ENCODE measurements at regions not wholly inside any gene's neighbourhood (a gene's known extent, or its start where the extent isn't known, plus 50 kb on each side); places are given as distances from the start of the nearest gene placed in this dataset.

GRCh38 chr18:10020171-10020570, 106.4 kb downstream of the VAPA start:
- no peaks in the 10 kb centered on the region for H3K27me3 ChIP-seq (ENCODE audit: control insufficient read depth, insufficient read depth, low read length)
- DNase-seq: no peak
- WGBS (ENCODE audit: insufficient coverage, low lambda C conversion rate): 100% methylated on average over 2 of the region's 6 CpGs
- no peak overlapping the region for H3K27ac ChIP-seq (ENCODE audit: low read length)
- H3K4me3 ChIP-seq (ENCODE audit: low read length): no peak overlapping the region
- H3K36me3 ChIP-seq (ENCODE audit: control insufficient read depth, insufficient read depth, low read length): no peaks in the 10 kb centered on the region
- no peaks in the 10 kb centered on the region for H3K4me1 ChIP-seq (ENCODE audit: control insufficient read depth, insufficient read depth, low read length)
- H3K9me3 ChIP-seq (ENCODE audit: control insufficient read depth, low read depth, low read length): no peaks in the 10 kb centered on the region

DNA sequence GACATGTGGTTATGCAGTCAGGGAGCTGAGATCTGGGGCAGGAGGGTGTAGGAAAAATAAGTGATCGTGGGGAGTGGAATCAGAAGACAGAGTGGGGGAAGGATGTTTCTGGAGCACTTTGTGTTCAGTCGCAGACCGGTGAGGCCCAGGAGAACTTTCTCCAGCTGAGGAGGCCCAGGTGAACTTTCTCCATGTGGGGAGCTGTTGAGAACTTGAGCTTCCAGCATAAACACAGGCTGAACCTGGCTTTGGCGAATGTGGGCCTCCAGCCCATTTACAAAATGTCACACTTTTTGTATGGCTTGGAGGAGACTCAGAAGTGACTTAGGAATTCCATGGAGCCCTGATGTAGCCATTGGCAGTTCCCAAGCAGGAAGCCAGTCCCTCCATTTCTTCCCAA, 108.5 kb downstream of the VAPA start:
- Histone ChIP-seq H3K27ac (ENCODE audit: low read length) (no peak overlapping the region), H3K9me3 (ENCODE audit: control insufficient read depth, low read depth, low read length) (no peaks in the 10 kb centered on the region), H3K27me3 (ENCODE audit: control insufficient read depth, insufficient read depth, low read length) (no peaks in the 10 kb centered on the region), H3K36me3 (ENCODE audit: control insufficient read depth, insufficient read depth, low read length) (no peaks in the 10 kb centered on the region), H3K4me1 (ENCODE audit: control insufficient read depth, insufficient read depth, low read length) (no peaks in the 10 kb centered on the region), H3K4me3 (ENCODE audit: low read length) (no peak overlapping the region)
- no CpG with 5 or more reads among the region's 4 CpGs for WGBS (ENCODE audit: insufficient coverage, low lambda C conversion rate)
- no peak for DNase-seq

DNA sequence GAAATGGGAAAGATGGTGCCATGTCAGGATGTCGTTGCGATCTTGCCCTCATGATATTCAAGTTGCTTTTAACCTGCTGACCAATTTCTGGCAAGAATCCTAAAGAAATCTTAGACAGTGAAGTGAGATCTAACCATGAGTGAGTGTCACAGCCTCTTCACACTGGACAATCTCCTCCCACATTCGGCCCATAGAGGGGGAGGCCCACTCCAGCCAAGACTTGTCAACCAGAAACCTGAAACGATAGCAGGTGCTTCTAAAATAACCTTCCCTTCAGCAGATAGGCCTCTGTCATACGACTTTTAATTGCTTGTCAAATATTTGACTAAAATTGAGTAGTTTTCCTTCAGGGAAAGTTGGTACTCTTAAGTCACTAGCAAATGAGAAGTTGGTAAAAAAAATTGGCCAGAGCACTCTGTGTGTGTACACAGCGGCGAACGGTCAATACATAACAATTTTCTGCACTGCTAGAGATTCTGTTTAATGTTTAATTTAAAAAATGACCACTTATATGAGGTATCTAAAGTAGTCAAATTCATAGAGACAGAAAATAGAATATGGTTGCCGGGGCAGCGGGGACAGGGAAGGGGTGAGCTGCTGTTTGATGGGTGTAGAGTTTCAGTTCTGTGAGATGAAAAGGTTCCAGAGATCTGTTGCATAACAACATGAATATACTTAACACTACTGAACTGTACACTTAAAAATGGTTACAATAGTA, 110.2 kb downstream of the VAPA start:
- DNase-seq: no peak
- Histone ChIP-seq H3K4me3 (ENCODE audit: low read length) (no peak overlapping the region), H3K9me3 (ENCODE audit: control insufficient read depth, low read depth, low read length) (no peaks in the 10 kb centered on the region), H3K36me3 (ENCODE audit: control insufficient read depth, insufficient read depth, low read length) (no peaks in the 10 kb centered on the region), H3K27ac (ENCODE audit: low read length) (no peak overlapping the region), H3K4me1 (ENCODE audit: control insufficient read depth, insufficient read depth, low read length) (no peaks in the 10 kb centered on the region), H3K27me3 (ENCODE audit: control insufficient read depth, insufficient read depth, low read length) (no peaks in the 10 kb centered on the region)
- 50% methylated on average over 2 of the region's 10 CpGs for WGBS (ENCODE audit: insufficient coverage, low lambda C conversion rate)

DNA sequence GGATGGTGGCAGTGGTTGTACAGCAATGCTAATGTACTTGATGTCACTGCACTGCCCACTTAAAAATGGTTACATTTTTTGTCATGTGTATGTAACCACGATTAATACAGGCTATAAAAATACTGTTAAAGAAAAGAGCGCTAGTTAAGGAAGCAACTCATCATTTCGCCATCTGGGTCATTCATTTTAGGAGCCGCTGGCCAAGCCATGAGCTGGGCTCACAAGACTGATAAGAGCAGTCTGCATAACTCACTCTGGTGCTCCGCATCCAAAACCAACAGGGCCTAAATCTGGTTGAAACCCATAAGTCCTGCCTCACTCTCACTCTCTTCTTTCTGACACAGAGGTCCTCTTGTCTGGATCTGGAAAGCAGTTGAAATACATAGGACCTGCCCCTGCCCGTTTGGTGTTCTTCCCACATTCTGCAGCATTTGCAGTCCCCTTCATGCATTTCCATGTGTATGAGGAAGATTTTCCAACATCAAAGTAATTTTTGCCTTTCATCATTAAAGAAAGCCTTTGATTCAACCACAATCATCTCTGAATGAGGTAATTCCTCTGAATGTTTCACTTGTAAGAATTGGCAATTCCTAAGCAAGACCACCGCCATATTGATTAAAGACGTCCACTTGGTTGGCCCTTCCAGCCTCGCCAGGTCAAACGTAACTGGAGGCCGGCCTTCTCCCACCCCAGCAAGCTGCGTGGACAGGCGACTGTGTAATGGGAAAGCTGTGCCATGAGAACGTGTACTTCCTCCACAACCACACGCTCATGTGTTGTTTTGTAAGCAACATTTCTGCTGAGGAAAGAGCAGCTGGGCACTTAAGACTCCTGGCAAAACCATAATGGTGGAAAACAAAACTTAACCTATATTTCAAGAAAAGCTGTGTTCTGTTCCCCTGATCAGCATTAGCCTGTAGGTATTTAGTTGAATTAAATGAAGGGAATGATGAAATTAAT, 112.2 kb downstream of the VAPA start:
- DNase-seq: no peak
- WGBS (ENCODE audit: insufficient coverage, low lambda C conversion rate): 100% methylated on average over 1 of the region's 15 CpGs
- no peaks in the 10 kb centered on the region for H3K27me3 ChIP-seq (ENCODE audit: control insufficient read depth, insufficient read depth, low read length)
- H3K9me3 ChIP-seq (ENCODE audit: control insufficient read depth, low read depth, low read length): no peaks in the 10 kb centered on the region
- H3K4me3 ChIP-seq (ENCODE audit: low read length): no peak overlapping the region
- no peak overlapping the region for H3K27ac ChIP-seq (ENCODE audit: low read length)
- H3K4me1 ChIP-seq (ENCODE audit: control insufficient read depth, insufficient read depth, low read length): no peaks in the 10 kb centered on the region
- no peaks in the 10 kb centered on the region for H3K36me3 ChIP-seq (ENCODE audit: control insufficient read depth, insufficient read depth, low read length)

DNA sequence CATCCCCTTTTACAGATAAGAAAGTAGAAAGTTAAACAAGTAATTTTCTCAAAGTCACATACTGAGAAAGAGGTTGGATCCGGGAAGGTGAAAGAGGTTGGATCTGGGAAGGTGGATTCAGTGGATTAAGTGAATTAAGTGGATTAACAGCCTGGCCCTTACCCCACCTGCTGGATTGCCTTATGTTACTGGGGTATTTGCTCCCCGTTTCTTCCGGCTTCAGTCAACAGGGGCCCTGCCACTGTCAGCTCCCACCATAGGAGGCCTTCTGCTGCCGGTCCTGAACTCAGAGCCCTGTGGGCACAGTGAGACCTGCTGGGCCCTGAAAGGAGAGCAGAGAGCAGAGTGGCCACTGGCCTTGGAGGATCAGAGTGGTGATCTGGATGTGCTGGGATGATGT, 113.2 kb downstream of the VAPA start:
- H3K27me3 ChIP-seq (ENCODE audit: control insufficient read depth, insufficient read depth, low read length): no peaks in the 10 kb centered on the region
- no CpG with 5 or more reads among the region's 4 CpGs for WGBS (ENCODE audit: insufficient coverage, low lambda C conversion rate)
- no peak for DNase-seq
- H3K4me1 ChIP-seq (ENCODE audit: control insufficient read depth, insufficient read depth, low read length): no peaks in the 10 kb centered on the region
- no peak overlapping the region for H3K4me3 ChIP-seq (ENCODE audit: low read length)
- no peak overlapping the region for H3K27ac ChIP-seq (ENCODE audit: low read length)
- H3K36me3 ChIP-seq (ENCODE audit: control insufficient read depth, insufficient read depth, low read length): no peaks in the 10 kb centered on the region
- no peaks in the 10 kb centered on the region for H3K9me3 ChIP-seq (ENCODE audit: control insufficient read depth, low read depth, low read length)

DNA sequence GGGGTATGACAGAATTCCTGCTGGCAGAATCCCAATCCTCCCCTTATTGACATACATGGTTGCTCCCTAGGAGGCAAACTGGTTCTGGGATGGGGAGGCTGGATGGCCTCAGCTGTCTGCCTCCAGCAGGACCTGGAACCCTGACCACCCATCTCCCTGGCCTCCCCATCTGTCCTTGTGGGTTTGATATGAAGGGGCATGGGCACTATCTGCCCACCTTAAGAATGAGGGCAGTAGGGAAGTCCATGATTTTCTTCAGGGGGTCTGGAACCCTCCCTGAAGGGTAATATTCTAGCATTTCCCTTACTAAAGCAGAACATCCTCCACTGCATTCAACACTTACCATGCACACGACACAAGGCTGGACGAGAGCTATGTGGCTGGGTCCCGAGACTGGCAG, 113.6 kb downstream of the VAPA start:
- no peaks in the 10 kb centered on the region for H3K4me1 ChIP-seq (ENCODE audit: control insufficient read depth, insufficient read depth, low read length)
- no peak for DNase-seq
- H3K27ac ChIP-seq (ENCODE audit: low read length): no peak overlapping the region
- no peaks in the 10 kb centered on the region for H3K36me3 ChIP-seq (ENCODE audit: control insufficient read depth, insufficient read depth, low read length)
- no peak overlapping the region for H3K4me3 ChIP-seq (ENCODE audit: low read length)
- WGBS (ENCODE audit: insufficient coverage, low lambda C conversion rate): 100% methylated on average over 1 of the region's 3 CpGs
- no peaks in the 10 kb centered on the region for H3K27me3 ChIP-seq (ENCODE audit: control insufficient read depth, insufficient read depth, low read length)
- no peaks in the 10 kb centered on the region for H3K9me3 ChIP-seq (ENCODE audit: control insufficient read depth, low read depth, low read length)

DNA sequence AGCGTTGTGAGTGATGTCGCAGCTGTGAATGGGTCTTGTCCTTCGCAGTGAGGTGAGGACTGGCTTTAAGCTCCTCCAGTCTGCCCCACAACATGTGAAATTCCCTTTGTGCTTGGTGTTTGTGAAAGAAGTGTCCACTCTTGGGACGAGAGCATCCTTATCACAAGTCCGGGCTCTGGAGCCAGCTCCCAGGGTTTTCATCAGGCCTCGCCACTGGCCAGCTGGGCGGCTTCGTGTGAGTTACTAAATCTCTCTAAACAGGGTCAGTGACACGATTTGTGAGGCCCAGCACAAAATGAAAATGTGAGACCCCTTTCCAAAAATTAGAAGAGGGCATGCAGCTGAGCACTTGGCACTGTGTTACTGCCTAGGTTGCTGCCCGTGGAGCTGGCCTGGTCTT, 115.9 kb downstream of the VAPA start:
- DNase-seq: no peak
- H3K36me3 ChIP-seq (ENCODE audit: control insufficient read depth, insufficient read depth, low read length): no peaks in the 10 kb centered on the region
- no CpG with 5 or more reads among the region's 10 CpGs for WGBS (ENCODE audit: insufficient coverage, low lambda C conversion rate)
- H3K27me3 ChIP-seq (ENCODE audit: control insufficient read depth, insufficient read depth, low read length): no peaks in the 10 kb centered on the region
- H3K27ac ChIP-seq (ENCODE audit: low read length): no peak overlapping the region
- H3K9me3 ChIP-seq (ENCODE audit: control insufficient read depth, low read depth, low read length): no peaks in the 10 kb centered on the region
- H3K4me1 ChIP-seq (ENCODE audit: control insufficient read depth, insufficient read depth, low read length): no peaks in the 10 kb centered on the region
- H3K4me3 ChIP-seq (ENCODE audit: low read length): no peak overlapping the region

DNA sequence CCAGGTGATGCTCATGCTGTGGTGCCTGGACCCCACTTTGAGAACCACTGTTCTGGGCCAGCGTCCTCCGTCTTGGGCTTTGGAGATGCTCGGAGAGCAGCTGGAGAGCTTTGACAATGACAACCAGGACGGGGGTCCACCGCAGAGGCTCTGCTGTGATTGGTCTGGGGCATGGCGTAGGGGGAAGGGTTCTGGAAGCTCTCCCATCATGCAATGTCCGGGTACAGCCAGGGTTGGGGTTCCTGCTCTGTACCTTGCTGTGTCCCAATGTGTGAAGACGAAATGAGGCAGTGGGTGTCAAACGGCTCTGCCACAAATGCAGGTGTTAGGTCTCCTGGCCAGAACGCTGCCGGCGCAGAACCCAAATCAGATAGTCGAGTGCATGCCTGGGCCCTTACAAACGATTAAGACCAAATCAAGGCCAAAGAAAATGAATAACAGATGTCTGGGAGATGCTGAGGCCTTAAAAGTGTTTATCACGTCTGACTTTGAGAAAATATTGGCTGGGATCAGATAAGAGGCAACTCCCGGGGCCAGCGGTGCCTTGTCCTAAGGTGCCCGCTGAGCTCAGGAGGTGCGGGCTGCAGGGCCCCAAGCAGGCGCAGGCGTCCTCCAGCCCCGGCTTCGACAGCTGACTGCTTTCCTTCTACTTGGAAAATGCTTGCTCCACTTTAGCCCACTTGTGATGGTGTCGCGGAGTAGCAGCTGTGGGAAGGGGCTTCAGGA, 117.2 kb downstream of the VAPA start:
- no peak overlapping the region for H3K27ac ChIP-seq (ENCODE audit: low read length)
- no peaks in the 10 kb centered on the region for H3K27me3 ChIP-seq (ENCODE audit: control insufficient read depth, insufficient read depth, low read length)
- no peak for DNase-seq
- WGBS (ENCODE audit: insufficient coverage, low lambda C conversion rate): no CpG with 5 or more reads among the region's 25 CpGs
- H3K4me1 ChIP-seq (ENCODE audit: control insufficient read depth, insufficient read depth, low read length): no peaks in the 10 kb centered on the region
- H3K36me3 ChIP-seq (ENCODE audit: control insufficient read depth, insufficient read depth, low read length): no peaks in the 10 kb centered on the region
- H3K9me3 ChIP-seq (ENCODE audit: control insufficient read depth, low read depth, low read length): no peaks in the 10 kb centered on the region
- no peak overlapping the region for H3K4me3 ChIP-seq (ENCODE audit: low read length)

DNA sequence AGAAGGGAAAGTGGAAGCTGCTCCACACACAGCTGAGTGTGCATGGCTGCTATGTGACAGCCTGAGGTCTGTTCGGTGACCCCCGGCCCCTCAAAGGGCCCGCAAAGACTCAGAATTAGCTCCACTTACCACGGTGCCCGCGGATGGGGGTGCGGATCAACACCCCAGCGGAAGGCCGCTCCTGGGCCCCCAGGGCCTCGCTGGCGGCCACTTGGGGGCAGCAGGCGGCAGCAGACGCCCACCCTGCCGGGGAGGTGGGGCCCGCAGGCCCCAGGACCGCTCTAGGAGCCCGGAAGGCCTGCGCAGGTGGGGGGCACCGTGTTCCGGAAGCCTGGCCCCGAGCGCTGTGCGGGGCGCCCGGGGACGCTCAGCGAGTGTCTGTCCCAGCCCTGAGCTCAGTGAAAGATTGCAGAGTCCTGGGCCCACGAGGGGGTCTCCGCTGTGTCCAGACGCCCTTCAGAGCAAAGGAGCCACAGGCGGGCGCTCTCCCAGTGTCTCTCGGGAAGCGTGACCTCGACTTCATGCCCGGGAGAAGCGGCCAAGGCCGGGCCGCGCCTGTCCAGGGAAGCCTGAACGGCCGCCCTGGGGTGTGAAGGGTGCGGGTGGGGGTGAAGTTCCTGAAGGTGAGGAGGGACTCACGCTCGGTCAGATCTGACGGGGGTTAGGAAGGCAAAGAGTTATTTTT, 118.7 kb downstream of the VAPA start:
- H3K27me3 ChIP-seq (ENCODE audit: control insufficient read depth, insufficient read depth, low read length): no peaks in the 10 kb centered on the region
- H3K36me3 ChIP-seq (ENCODE audit: control insufficient read depth, insufficient read depth, low read length): no peaks in the 10 kb centered on the region
- WGBS (ENCODE audit: insufficient coverage, low lambda C conversion rate): no CpG with 5 or more reads among the region's 46 CpGs
- H3K4me3 ChIP-seq (ENCODE audit: low read length): peak overlapping the region; percentile 31
- peak; percentile 12 to 52 for DNase-seq
- H3K27ac ChIP-seq (ENCODE audit: low read length): no peak overlapping the region
- no peaks in the 10 kb centered on the region for H3K9me3 ChIP-seq (ENCODE audit: control insufficient read depth, low read depth, low read length)
- H3K4me1 ChIP-seq (ENCODE audit: control insufficient read depth, insufficient read depth, low read length): no peaks in the 10 kb centered on the region

- DNase-seq: no peak
- Histone ChIP-seq H3K4me1 (ENCODE audit: control insufficient read depth, insufficient read depth, low read length) (no peaks in the 10 kb centered on the region), H3K36me3 (ENCODE audit: control insufficient read depth, insufficient read depth, low read length) (no peaks in the 10 kb centered on the region), H3K27ac (ENCODE audit: low read length) (no peak overlapping the region), H3K4me3 (ENCODE audit: low read length) (no peak overlapping the region), H3K9me3 (ENCODE audit: control insufficient read depth, low read depth, low read length) (no peaks in the 10 kb centered on the region), H3K27me3 (ENCODE audit: control insufficient read depth, insufficient read depth, low read length) (no peaks in the 10 kb centered on the region)
- WGBS (ENCODE audit: insufficient coverage, low lambda C conversion rate): 20% methylated on average over 1 of the region's 9 CpGs
Observed at GRCh38 chr18:10033016-10033399, 119.2 kb downstream of the VAPA start.

Measured in large intestine (tissue), 3 donors.